ENCODE measurements at regions not wholly inside any gene's neighbourhood (a gene's known extent, or its start where the extent isn't known, plus 50 kb on each side); places are given as distances from the start of the nearest gene placed in this dataset.

GRCh38 chr2:120401275-120402066 is 55.5 kb downstream of the INHBB start:
- 70% methylated on average over 4 of the region's 8 CpGs for WGBS (ENCODE audit: insufficient coverage, low coverage, low lambda C conversion rate, missing lambda C conversion rate)
- Histone ChIP-seq H3K36me3 (no peaks in the 10 kb centered on the region), H3K4me1 (no peaks in the 10 kb centered on the region), H3K27ac (no peak overlapping the region), H3K27me3 (no peaks in the 10 kb centered on the region), H3K9me3 (no peaks in the 10 kb centered on the region), H3K4me3 (no peak overlapping the region)
- intact Hi-C loops (cut with DNase I), result no loop called here
- peak in 1 of 3 donors; percentile 34 for DNase-seq
- TF ChIP-seq CTCF (IDR thresholded peaks at IDR 0.05) (no peak), POLR2A (IDR thresholded peaks at IDR 0.05) (no peak)
- no peak for ATAC-seq

- no peak for TF ChIP-seq POLR2A (IDR thresholded peaks at IDR 0.05)
- no peak for TF ChIP-seq CTCF (IDR thresholded peaks at IDR 0.05)
- intact Hi-C loops (cut with DNase I), result no loop called here
- no peak overlapping the region for H3K4me3 ChIP-seq
- H3K27ac ChIP-seq, result no peak overlapping the region
- H3K9me3 ChIP-seq, result no peaks in the 10 kb centered on the region
- no peaks in the 10 kb centered on the region for H3K4me1 ChIP-seq
- DNase-seq (no peak), ATAC-seq (no peak)
- H3K27me3 ChIP-seq, result no peaks in the 10 kb centered on the region
- H3K36me3 ChIP-seq, result no peaks in the 10 kb centered on the region
- 61% methylated on average over 5 of the region's 5 CpGs for WGBS (ENCODE audit: insufficient coverage, low coverage, low lambda C conversion rate, missing lambda C conversion rate)
These were observed 56.1 kb downstream of the INHBB start for GRCh38 chr2:120402067-120402433.

DNA sequence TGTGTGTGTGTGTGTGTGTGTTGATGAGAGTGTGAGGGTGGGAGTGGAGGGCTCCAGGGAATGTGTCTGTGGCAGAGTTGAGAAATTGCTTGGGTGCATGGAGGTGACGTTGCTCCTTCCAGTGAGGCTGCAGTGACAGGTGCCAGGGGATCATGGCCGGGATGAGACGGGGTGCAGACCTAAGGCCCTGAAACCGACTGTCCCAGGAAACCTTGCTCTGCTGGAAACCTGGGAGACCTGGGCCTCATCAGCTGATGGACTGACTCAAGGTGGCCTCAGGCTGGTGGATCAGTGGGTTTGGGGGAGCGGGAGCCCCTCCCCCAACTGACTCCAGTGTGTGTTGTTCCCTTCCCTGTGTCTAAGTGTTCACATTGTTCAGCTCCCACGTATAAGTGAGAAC is 56.6 kb downstream of the INHBB start:
- DNase-seq, result no peak
- TF ChIP-seq POLR2A (IDR thresholded peaks at IDR 0.05) (no peak), CTCF (IDR thresholded peaks at IDR 0.05) (no peak)
- Histone ChIP-seq H3K4me3 (no peak overlapping the region), H3K4me1 (no peaks in the 10 kb centered on the region), H3K27me3 (no peaks in the 10 kb centered on the region), H3K36me3 (no peaks in the 10 kb centered on the region), H3K27ac (no peak overlapping the region), H3K9me3 (no peaks in the 10 kb centered on the region)
- WGBS (ENCODE audit: insufficient coverage, low coverage, low lambda C conversion rate, missing lambda C conversion rate), result 90% methylated on average over 4 of the region's 6 CpGs
- intact Hi-C loops (cut with DNase I), result no loop called here
- no peak for ATAC-seq

GRCh38 chr2:120403261-120403660 is 57.3 kb downstream of the INHBB start:
- Histone ChIP-seq H3K4me3 (no peak overlapping the region), H3K4me1 (no peaks in the 10 kb centered on the region), H3K36me3 (no peaks in the 10 kb centered on the region), H3K9me3 (no peaks in the 10 kb centered on the region), H3K27me3 (no peaks in the 10 kb centered on the region), H3K27ac (no peak overlapping the region)
- DNase-seq (peak in 1 of 3 donors; percentile 39), ATAC-seq (no peak)
- TF ChIP-seq CTCF (IDR thresholded peaks at IDR 0.05) (no peak), POLR2A (IDR thresholded peaks at IDR 0.05) (no peak)
- WGBS (ENCODE audit: insufficient coverage, low coverage, low lambda C conversion rate, missing lambda C conversion rate), result 43% methylated on average over 2 of the region's 5 CpGs
- intact Hi-C loops (cut with DNase I), result no loop called here
